PC-3 (cell line): ENCODE measurements at regions not wholly inside any gene's neighbourhood (a gene's known extent, or its start where the extent isn't known, plus 50 kb on each side); places are given as distances from the start of the nearest gene placed in this dataset.
"Not testable (repeated sequence)": the region's sequence is repeated elsewhere in the genome, so short reads cannot be mapped to it uniquely, and the experiment has no call there.

Experiments
- ATAC-seq: fragments of 200-7000 bp; cut with Tn5 transposase; 2 replicates; pipeline ENCODE4 v1.9.1; 2020; ENCODE audit warnings: mild to moderate bottlenecking, moderate library complexity
- BruUV-seq: library from RNA; stranded (reverse); fragments of 400-500 nt; replicated peaks from 2 replicates; lab custom pipeline; 2021; lab: Mats Ljungman, UMichigan
- CTCF ChIA-PET: fragments of 300-600 bp; sonication (Branson Sonifier 250); formaldehyde crosslinking; loops from one replicate; lab custom pipeline; 2022; ENCODE audit warnings: antibody characterized with exemption; lab: Charles Lee
- POLR2A ChIA-PET: fragments of 300-600 bp; sonication (Branson Sonifier 250); formaldehyde crosslinking; loops from one replicate; lab custom pipeline; 2022; ENCODE audit warnings: antibody characterized with exemption; ENCODE audit not compliant: unreplicated experiment; lab: Charles Lee
- DNase-seq: peaks from one replicate; pipeline ENCODE4 v3.0.0-alpha.2; 2015
- H2AFZ ChIP-seq: fragments of 300-600 bp; sonication (generic); 2 replicates; pipeline ENCODE4 v1.6.0; 2016; ENCODE audit warnings: antibody characterized with exemption, low read length
- H3F3A ChIP-seq: fragments of 300-600 bp; sonication (generic); one replicate; pipeline ENCODE4 v1.6.0; 2017; ENCODE audit warnings: antibody characterized with exemption, low read length, control low read depth, mild to moderate bottlenecking; ENCODE audit not compliant: unreplicated experiment
- H3K27ac ChIP-seq: fragments of 300-600 bp; sonication (generic); 2 replicates; pipeline ENCODE4 v1.5.1; 2016; ENCODE audit warnings: mild to moderate bottlenecking, low read length
- H3K27me3 ChIP-seq: fragments of 300-600 bp; sonication (generic); 2 replicates; pipeline ENCODE4 v1.6.1; 2016; ENCODE audit warnings: low read length, mixed read lengths
- H3K36me3 ChIP-seq: fragments of 300-600 bp; sonication (generic); 2 replicates; pipeline ENCODE4 v1.6.1; 2016; ENCODE audit warnings: low read depth, mixed run types, low read length, mixed read lengths
- H3K4me1 ChIP-seq: fragments of 300-600 bp; sonication (generic); 2 replicates; pipeline ENCODE4 v1.5.1; 2016; ENCODE audit warnings: low read length; ENCODE audit not compliant: insufficient read depth
- H3K4me2 ChIP-seq: fragments of 300-600 bp; sonication (generic); 2 replicates; pipeline ENCODE4 v1.6.0; 2016; ENCODE audit warnings: low read length
- H3K4me3 ChIP-seq: fragments of 300-600 bp; sonication (generic); 2 replicates; pipeline ENCODE4 v1.5.1; 2016; ENCODE audit warnings: mild to moderate bottlenecking, low read length, mixed read lengths
- H3K79me2 ChIP-seq: fragments of 300-600 bp; sonication (generic); 2 replicates; pipeline ENCODE4 v1.6.1; 2017; ENCODE audit warnings: low read length, mixed read lengths
- H3K9ac ChIP-seq: fragments of 300-600 bp; sonication (generic); 2 replicates; pipeline ENCODE4 v1.6.0; 2016; ENCODE audit warnings: mild to moderate bottlenecking, low read length
- H3K9me2 ChIP-seq: fragments of 300-600 bp; sonication (generic); replicated peaks from 2 replicates; pipeline ENCODE4 v1.6.1; 2016; ENCODE audit warnings: mixed run types, low read length, mixed read lengths
- H3K9me3 ChIP-seq: fragments of 300-600 bp; sonication (generic); 2 replicates; pipeline ENCODE4 v1.6.1; 2016; ENCODE audit warnings: low read length, mixed read lengths
- H4K20me1 ChIP-seq: fragments of 300-600 bp; sonication (generic); 2 replicates; pipeline ENCODE4 v1.6.1; 2016; ENCODE audit warnings: low read length, mixed read lengths
- CTCF ChIP-seq: fragments of 300-600 bp; sonication (generic); conservative IDR thresholded peaks from 2 replicates; pipeline ENCODE4 v1.5.1; 2017; ENCODE audit warnings: antibody characterized with exemption, low read depth, mild to moderate bottlenecking, low read length
- EZH2 ChIP-seq: fragments of 300-600 bp; sonication (generic); IDR thresholded peaks from one replicate; pipeline ENCODE4 v1.6.1; 2017; ENCODE audit warnings: antibody characterized with exemption, mild to moderate bottlenecking, low read length; ENCODE audit not compliant: unreplicated experiment
- EZH2phosphoT487 ChIP-seq: fragments of 300-600 bp; sonication (generic); IDR thresholded peaks from 2 replicates; pipeline ENCODE4 v1.6.1; 2018; ENCODE audit warnings: mild to moderate bottlenecking, antibody characterized with exemption, low read length, borderline replicate concordance
- intact Hi-C: fragments of 100-400 bp; cut with micrococcal nuclease; formaldehyde crosslinking; loops from 2 replicates; pipeline ENCODE4 v1.9.0; 2023

DNA sequence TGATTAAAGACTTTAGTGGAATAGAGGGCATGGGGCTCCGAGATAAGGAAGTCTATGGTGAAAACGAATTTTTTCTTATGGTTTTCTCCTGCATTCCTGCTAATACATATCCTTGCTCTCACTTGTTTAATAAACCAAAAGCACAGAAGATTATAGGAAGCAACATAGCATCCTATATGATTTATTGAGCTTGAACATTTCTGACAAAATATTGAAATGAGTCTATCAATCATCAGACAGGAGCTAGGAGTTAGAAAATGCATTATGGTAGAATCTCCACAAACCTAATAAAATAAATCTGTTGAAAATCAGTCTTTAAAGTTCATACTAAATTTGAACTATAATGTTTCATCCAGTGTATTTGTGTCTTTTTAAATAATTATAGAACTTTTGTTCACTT is 554.6 kb upstream of the RGMB start:
- H3K27ac ChIP-seq = no peak overlapping the region
- no peaks in the 10 kb centered on the region for H3K79me2 ChIP-seq
- no peak overlapping the region for H3K9ac ChIP-seq
- no peak overlapping the region for H3K4me3 ChIP-seq
- no peaks in the 10 kb centered on the region for H3K9me2 ChIP-seq
- H2AFZ ChIP-seq = no peak overlapping the region
- H3K36me3 ChIP-seq = no peaks in the 10 kb centered on the region
- BruUV-seq = no TSS peak
- intact Hi-C loops = loop anchor here (10.0 kb wide), 1 partner anchor 126 kb away; no protein-coding TSS in a partner anchor
- H3K4me2 ChIP-seq = no peak overlapping the region
- ATAC-seq = no peak
- no peaks in the 10 kb centered on the region for H4K20me1 ChIP-seq
- H3F3A ChIP-seq = no peaks in the 10 kb centered on the region
- ChIA-PET POLR2A (no interaction called here), CTCF (no interaction called here)
- no peaks in the 10 kb centered on the region for H3K9me3 ChIP-seq
- no peaks in the 10 kb centered on the region for H3K27me3 ChIP-seq
- no peak for TF ChIP-seq CTCF
- no peak for TF ChIP-seq EZH2phosphoT487
- TF ChIP-seq EZH2 = no peak
- DNase-seq = no peak
- peaks cover 14% of the 10 kb centered on the region for H3K4me1 ChIP-seq

- intact Hi-C loops = no loop called here
- BruUV-seq = no TSS peak
- Histone ChIP-seq H3K9me2 (no peaks in the 10 kb centered on the region), H3K9me3 (no peaks in the 10 kb centered on the region; the same call in 1 of the 2 replicates), H3K27me3 (no peaks in the 10 kb centered on the region), H3K4me1 (no peaks in the 10 kb centered on the region), H3K4me2 (no peak overlapping the region), H3K79me2 (no peaks in the 10 kb centered on the region), H3K9ac (no peak overlapping the region), H3F3A (no peaks in the 10 kb centered on the region), H4K20me1 (no peaks in the 10 kb centered on the region), H3K36me3 (no peaks in the 10 kb centered on the region), H3K27ac (no peak overlapping the region), H2AFZ (no peak overlapping the region), H3K4me3 (no peak overlapping the region)
- CTCF ChIA-PET = no interaction called here
- POLR2A ChIA-PET = no interaction called here
- DNase-seq (no peak), ATAC-seq (no peak)
- TF ChIP-seq EZH2 = no peak
- TF ChIP-seq EZH2phosphoT487 = no peak
- no peak for TF ChIP-seq CTCF
Observed at GRCh38 chr5:98227489-98227888, 546.0 kb upstream of the RGMB start.

DNA sequence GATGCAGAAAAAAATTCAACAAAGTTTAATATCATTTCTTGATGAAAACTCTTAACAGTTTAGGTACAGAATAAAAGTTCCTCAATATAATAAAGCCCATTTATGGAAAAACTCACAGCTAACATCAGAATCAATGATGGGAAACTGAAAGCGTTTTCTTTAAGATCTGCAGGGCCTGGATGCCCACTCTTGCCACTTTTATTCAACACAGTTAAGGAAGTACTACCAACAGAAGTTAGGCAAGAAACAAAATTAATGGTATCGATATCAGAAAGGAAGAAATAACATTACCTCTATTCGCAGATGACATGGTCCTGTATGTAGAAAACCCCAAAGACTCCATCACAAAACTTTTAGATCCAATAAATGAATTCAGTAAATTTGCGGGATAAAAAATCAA is 542.4 kb upstream of the RGMB start:
- Histone ChIP-seq H3K9me3 (no peaks in the 10 kb centered on the region; the same call in 1 of the 2 replicates), H3K4me2 (no peak overlapping the region), H3K9ac (no peak overlapping the region), H3K36me3 (no peaks in the 10 kb centered on the region), H4K20me1 (no peaks in the 10 kb centered on the region), H3F3A (no peaks in the 10 kb centered on the region), H3K27me3 (no peaks in the 10 kb centered on the region), H3K27ac (no peak overlapping the region), H3K79me2 (no peaks in the 10 kb centered on the region), H3K9me2 (no peaks in the 10 kb centered on the region), H2AFZ (no peak overlapping the region), H3K4me3 (no peak overlapping the region), H3K4me1 (no peaks in the 10 kb centered on the region)
- intact Hi-C loops = no loop called here
- no TSS peak for BruUV-seq
- CTCF ChIA-PET = no interaction called here
- POLR2A ChIA-PET = no interaction called here
- ATAC-seq (no peak), DNase-seq (no peak)
- no peak for TF ChIP-seq EZH2phosphoT487
- TF ChIP-seq EZH2 = no peak
- no peak for TF ChIP-seq CTCF

- H3K4me2 ChIP-seq, H3K79me2 ChIP-seq, H3K4me3 ChIP-seq, H4K20me1 ChIP-seq, DNase-seq, BruUV-seq, H3K27ac ChIP-seq, H3K27me3 ChIP-seq, H3K9me3 ChIP-seq, H3K9ac ChIP-seq, H3K4me1 ChIP-seq, POLR2A ChIA-PET, H3K36me3 ChIP-seq, CTCF ChIA-PET, H3F3A ChIP-seq, ATAC-seq, H3K9me2 ChIP-seq, H2AFZ ChIP-seq, intact Hi-C loops: not testable (repeated sequence)
Observed at GRCh38 chr5:98237794-98238193, 535.7 kb upstream of the RGMB start.
